Keratinocyte (primary cell): ENCODE measurements at regions not wholly inside any gene's neighbourhood (a gene's known extent, or its start where the extent isn't known, plus 50 kb on each side); places are given as distances from the start of the nearest gene placed in this dataset.

Experiments
- DNase-seq: peaks from one replicate; pipeline ENCODE4 v3.0.0-alpha.2; 2011; ENCODE audit warnings: low read depth, missing footprints, low spot score
- FAIRE-seq: peaks from 2 replicates; lab custom pipeline; 2011; peaks lifted over from hg19 to GRCh38; lab: Jason Lieb, UNC
- H2AFZ ChIP-seq: 2 replicates; pipeline ENCODE4 v1.6.0; 2012; ENCODE audit warnings: low read length, control low read depth, inconsistent platforms; ENCODE audit not compliant: control insufficient read depth
- H3K27ac ChIP-seq: 2 replicates; pipeline ENCODE4 v1.5.1; 2011; ENCODE audit warnings: low read length; ENCODE audit not compliant: control insufficient read depth, insufficient read depth
- H3K27me3 ChIP-seq: 3 replicates; pipeline ENCODE4 v1.6.0; 2011; ENCODE audit warnings: low read length; ENCODE audit not compliant: control insufficient read depth, insufficient read depth; ENCODE audit errors: extremely low read depth
- H3K36me3 ChIP-seq, 2 experiments: 2 replicates in 1 of 2; 3 replicates in 1 of 2; pipeline ENCODE4 v1.5.1; 2011; ENCODE audit warnings: low read length in 2 of 2, mild to moderate bottlenecking in 1 of 2; ENCODE audit not compliant: control insufficient read depth in 2 of 2, insufficient read depth in 2 of 2; ENCODE audit errors: extremely low read depth in 1 of 2
- H3K4me1 ChIP-seq: 3 replicates; pipeline ENCODE4 v1.5.1; 2011; ENCODE audit warnings: low read length; ENCODE audit not compliant: control insufficient read depth, insufficient read depth; ENCODE audit errors: extremely low read depth
- H3K4me2 ChIP-seq: 3 replicates; pipeline ENCODE4 v1.6.0; 2011; ENCODE audit warnings: low read depth, low read length; ENCODE audit not compliant: control insufficient read depth, insufficient read depth; ENCODE audit errors: extremely low read depth
- H3K4me3 ChIP-seq, 3 experiments: fragments of 200-600 bp in 1 of 3; sonication (generic) in 1 of 3; 2 replicates in 2 of 3; 3 replicates in 1 of 3; pipeline ENCODE4 v1.5.1; 2011 to 2016; ENCODE audit warnings: low read length in 3 of 3, mild to moderate bottlenecking in 3 of 3, control low read depth in 2 of 3, inconsistent platforms in 1 of 3, low read depth in 1 of 3, mixed read lengths in 1 of 3, mixed run types in 1 of 3, moderate library complexity in 1 of 3; ENCODE audit not compliant: control insufficient read depth in 2 of 3, insufficient read depth in 2 of 3; ENCODE audit errors: extremely low read depth in 1 of 3
- H3K79me2 ChIP-seq: 2 replicates; pipeline ENCODE4 v1.6.0; 2012; ENCODE audit warnings: low read length; ENCODE audit not compliant: control insufficient read depth, insufficient read depth
- H3K9ac ChIP-seq: 3 replicates; pipeline ENCODE4 v1.6.0; 2011; ENCODE audit warnings: low read length; ENCODE audit not compliant: control insufficient read depth, insufficient read depth; ENCODE audit errors: extremely low read depth
- H3K9me1 ChIP-seq: 3 replicates; pipeline ENCODE4 v1.6.0; 2011; ENCODE audit warnings: low read length; ENCODE audit not compliant: control insufficient read depth, insufficient read depth; ENCODE audit errors: extremely low read depth
- H3K9me3 ChIP-seq: 2 replicates; pipeline ENCODE4 v1.5.1; 2012; ENCODE audit warnings: low read depth, low read length; ENCODE audit not compliant: control insufficient read depth
- H4K20me1 ChIP-seq: 3 replicates; pipeline ENCODE4 v1.6.0; 2011; ENCODE audit warnings: low read length; ENCODE audit not compliant: control insufficient read depth, insufficient read depth; ENCODE audit errors: extremely low read depth
- EZH2 ChIP-seq: IDR thresholded peaks from one replicate; pipeline ENCODE4 v1.6.1; 2012; ENCODE audit warnings: inconsistent platforms, mild to moderate bottlenecking, low read length, moderate library complexity
- dilution Hi-C: fragments of 300-500 bp; cut with MboI; formaldehyde crosslinking; loops from one replicate; pipeline ENCODE4 v1.7.0; 2020; ENCODE audit warnings: low sequenced_read_pairs; ENCODE audit not compliant: extremely low pct_ligation_motif_present
- TF ChIP-seq, protein P1 (sequence below), 3 experiments: IDR thresholded peaks in 1 of 3; conservative IDR thresholded peaks in 1 of 3; optimal IDR thresholded peaks in 1 of 3; 2 replicates in 2 of 3; 3 replicates in 1 of 3; pipeline versions ENCODE3 to v1.5.1; 2011; ENCODE audit warnings: low read length in 3 of 3, mild to moderate bottlenecking in 3 of 3, moderate library complexity in 2 of 3, control low read depth in 1 of 3, inconsistent platforms in 1 of 3; ENCODE audit not compliant: insufficient read depth in 2 of 3; ENCODE audit errors: extremely low read depth in 1 of 3

DNA sequence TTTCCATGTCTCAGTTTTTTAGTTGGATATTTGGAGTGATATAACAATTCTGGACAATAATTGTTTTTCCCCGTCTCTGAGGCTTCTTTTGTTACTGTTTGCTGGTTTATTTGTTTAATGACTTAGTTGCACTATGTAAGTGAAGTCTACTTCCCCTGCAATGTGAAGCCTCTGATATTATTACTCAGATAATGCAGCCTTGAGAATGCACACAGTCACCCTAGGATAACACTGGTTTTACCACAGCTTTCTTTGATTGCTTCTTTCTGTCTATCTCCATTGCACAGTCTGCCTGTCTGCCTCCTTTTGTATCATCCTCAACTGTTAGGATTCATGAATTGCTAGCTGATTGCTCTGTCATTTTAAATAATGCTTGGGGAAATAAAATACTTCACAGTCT lies 208.7 kb upstream of the ROBO1 start:
- H3K36me3 ChIP-seq, result no peaks in the 10 kb centered on the region
- no peaks in the 10 kb centered on the region for H3K27me3 ChIP-seq
- FAIRE-seq (no peak), DNase-seq (no peak)
- H3K9me1 ChIP-seq, result no peaks in the 10 kb centered on the region
- no peak for TF ChIP-seq EZH2
- TF ChIP-seq, protein P1, sequence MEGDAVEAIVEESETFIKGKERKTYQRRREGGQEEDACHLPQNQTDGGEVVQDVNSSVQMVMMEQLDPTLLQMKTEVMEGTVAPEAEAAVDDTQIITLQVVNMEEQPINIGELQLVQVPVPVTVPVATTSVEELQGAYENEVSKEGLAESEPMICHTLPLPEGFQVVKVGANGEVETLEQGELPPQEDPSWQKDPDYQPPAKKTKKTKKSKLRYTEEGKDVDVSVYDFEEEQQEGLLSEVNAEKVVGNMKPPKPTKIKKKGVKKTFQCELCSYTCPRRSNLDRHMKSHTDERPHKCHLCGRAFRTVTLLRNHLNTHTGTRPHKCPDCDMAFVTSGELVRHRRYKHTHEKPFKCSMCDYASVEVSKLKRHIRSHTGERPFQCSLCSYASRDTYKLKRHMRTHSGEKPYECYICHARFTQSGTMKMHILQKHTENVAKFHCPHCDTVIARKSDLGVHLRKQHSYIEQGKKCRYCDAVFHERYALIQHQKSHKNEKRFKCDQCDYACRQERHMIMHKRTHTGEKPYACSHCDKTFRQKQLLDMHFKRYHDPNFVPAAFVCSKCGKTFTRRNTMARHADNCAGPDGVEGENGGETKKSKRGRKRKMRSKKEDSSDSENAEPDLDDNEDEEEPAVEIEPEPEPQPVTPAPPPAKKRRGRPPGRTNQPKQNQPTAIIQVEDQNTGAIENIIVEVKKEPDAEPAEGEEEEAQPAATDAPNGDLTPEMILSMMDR (optimal IDR thresholded peaks at IDR 0.05 in 1 of 3, IDR thresholded peaks at IDR 0.05 in 1 of 3, conservative IDR thresholded peaks at IDR 0.05 in 1 of 3; ENCODE audit: extremely low read depth in 1 of 3, insufficient read depth in 2 of 3, low read length in 3 of 3), result no peak
- H3K4me1 ChIP-seq, result no peaks in the 10 kb centered on the region
- no peak overlapping the region for H3K4me3 ChIP-seq
- dilution Hi-C loops, result no loop called here
- H3K79me2 ChIP-seq, result no peaks in the 10 kb centered on the region
- H3K27ac ChIP-seq, result no peak overlapping the region
- no peaks in the 10 kb centered on the region for H3K9me3 ChIP-seq
- H3K9ac ChIP-seq, result no peak overlapping the region
- no peaks in the 10 kb centered on the region for H4K20me1 ChIP-seq
- no peak overlapping the region for H2AFZ ChIP-seq
- H3K4me2 ChIP-seq, result no peak overlapping the region

DNA sequence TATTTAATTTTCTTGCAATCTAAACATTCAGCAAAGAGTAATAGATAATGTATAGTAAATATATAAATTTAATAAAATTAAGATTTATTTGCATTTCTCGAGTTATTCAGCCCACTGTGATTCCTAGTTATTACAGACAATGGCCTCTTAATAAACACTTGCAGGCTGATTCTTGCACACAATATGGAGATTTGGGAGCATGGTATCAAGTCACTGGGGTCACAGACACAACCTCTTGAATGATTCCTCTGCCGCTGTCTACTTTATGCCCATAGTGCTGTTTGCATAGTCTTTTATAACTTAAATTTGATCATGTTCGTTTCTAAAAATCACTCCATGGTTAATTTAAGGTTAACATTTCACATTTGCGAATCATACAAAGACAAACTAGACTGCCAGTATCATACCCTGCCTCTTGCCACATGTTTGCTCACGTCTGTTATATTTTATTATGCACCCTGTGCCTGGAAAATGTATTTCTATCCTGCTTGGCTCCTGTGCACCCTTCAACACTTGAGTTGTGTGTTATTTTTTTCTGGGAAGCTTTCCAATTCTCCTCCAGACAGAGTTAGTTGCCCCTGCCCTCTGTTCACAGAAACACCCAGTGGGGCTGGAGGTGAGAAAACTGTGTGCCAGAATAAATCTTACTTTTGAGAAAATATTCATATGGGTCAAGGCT lies 206.3 kb upstream of the ROBO1 start:
- Histone ChIP-seq H3K4me1 (no peaks in the 10 kb centered on the region), H3K4me2 (no peak overlapping the region), H3K4me3 (no peak overlapping the region), H3K79me2 (no peaks in the 10 kb centered on the region), H4K20me1 (no peaks in the 10 kb centered on the region), H3K9me3 (no peaks in the 10 kb centered on the region), H3K27ac (no peak overlapping the region), H3K27me3 (no peaks in the 10 kb centered on the region), H3K36me3 (no peaks in the 10 kb centered on the region), H3K9ac (no peak overlapping the region), H3K9me1 (no peaks in the 10 kb centered on the region), H2AFZ (no peak overlapping the region)
- DNase-seq (no peak), FAIRE-seq (no peak)
- TF ChIP-seq EZH2, result no peak
- TF ChIP-seq, protein P1 (optimal IDR thresholded peaks at IDR 0.05 in 1 of 3, IDR thresholded peaks at IDR 0.05 in 1 of 3, conservative IDR thresholded peaks at IDR 0.05 in 1 of 3; ENCODE audit: extremely low read depth in 1 of 3, insufficient read depth in 2 of 3, low read length in 3 of 3), result no peak
- dilution Hi-C loops, result no loop called here
